ENCODE measurements at regions not wholly inside any gene's neighbourhood (a gene's known extent, or its start where the extent isn't known, plus 50 kb on each side); places are given as distances from the start of the nearest gene placed in this dataset.

DNA sequence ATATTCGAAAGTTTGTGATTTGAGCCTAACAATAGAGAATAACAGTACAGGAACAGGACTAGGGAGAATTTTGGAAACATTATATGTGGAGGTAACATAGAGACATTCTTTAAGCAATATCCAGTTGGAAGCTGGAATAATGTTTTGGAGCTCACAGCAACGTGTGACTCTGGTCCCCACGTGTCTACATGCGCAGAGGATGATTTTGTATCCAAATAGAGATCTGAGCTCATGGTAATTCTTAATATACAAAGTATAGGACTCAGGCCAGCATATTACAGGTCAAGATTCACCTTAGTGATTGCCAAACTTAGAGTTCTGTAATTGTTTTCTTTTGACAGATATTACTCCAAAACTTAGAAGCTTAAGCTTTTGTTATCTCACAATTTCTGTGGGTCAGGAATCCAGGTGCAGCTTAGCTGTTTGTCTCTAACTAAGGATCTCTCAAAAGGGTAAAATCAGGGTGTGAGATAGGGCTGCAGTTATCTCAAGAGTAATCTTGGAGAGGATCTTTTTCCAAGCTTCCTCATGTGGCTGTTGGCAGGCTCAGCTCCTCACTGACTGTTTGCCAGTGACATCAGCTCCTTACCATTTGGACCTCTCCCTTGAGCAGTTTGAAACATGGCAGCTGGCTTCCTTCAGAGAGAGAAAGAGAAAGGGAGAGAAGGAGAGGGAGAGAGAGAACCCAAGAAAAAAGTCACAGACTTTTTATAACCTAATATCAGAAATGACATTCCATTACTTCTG, 272.0 kb upstream of the ZNF462 start:
- Histone ChIP-seq H3K9me3 (ENCODE audit: low read length) (no peaks in the 10 kb centered on the region), H3K36me3 (ENCODE audit: insufficient read depth, low read length) (no peaks in the 10 kb centered on the region), H2AFZ (ENCODE audit: low read depth, low read length) (no peak overlapping the region), H3K27me3 (ENCODE audit: insufficient read depth, low read depth, low read length) (no peaks in the 10 kb centered on the region), H3K79me2 (replicated peaks; ENCODE audit: insufficient read depth, low read length) (no peaks in the 10 kb centered on the region), H3K9me2 (ENCODE audit: insufficient read depth, low read length) (no peaks in the 10 kb centered on the region), H3K4me2 (ENCODE audit: low read length) (no peak overlapping the region), H3K9ac (ENCODE audit: low read length) (no peak overlapping the region), H3K4me3 (ENCODE audit: low read length) (no peak overlapping the region), H3K27ac (ENCODE audit: low read length) (no peak overlapping the region), H3F3A (ENCODE audit: insufficient read depth, low read length, poor library complexity, severe bottlenecking) (no peaks in the 10 kb centered on the region), H4K20me1 (ENCODE audit: insufficient read depth) (no peaks in the 10 kb centered on the region)
- TF ChIP-seq EZH2 (IDR thresholded peaks at IDR 0.05; ENCODE audit: borderline replicate concordance, insufficient read depth, low read length, poor library complexity, severe bottlenecking) (no peak), TAF1 (IDR thresholded peaks at IDR 0.05; ENCODE audit: low read depth) (no peak), REST (IDR thresholded peaks at IDR 0.05; ENCODE audit: borderline replicate concordance) (no peak), CTCF (IDR thresholded peaks at IDR 0.05; ENCODE audit: poor library complexity, severe bottlenecking) (no peak), MXI1 (conservative IDR thresholded peaks at IDR 0.05; ENCODE audit: poor library complexity, severe bottlenecking) (no peak), POLR2AphosphoS5 (IDR thresholded peaks at IDR 0.05) (no peak), SMC3 (conservative IDR thresholded peaks at IDR 0.05; ENCODE audit: poor library complexity) (no peak), EP300 (conservative IDR thresholded peaks at IDR 0.05; ENCODE audit: poor library complexity, severe bottlenecking) (no peak), RAD21 (conservative IDR thresholded peaks at IDR 0.05) (no peak)

- no peak overlapping the region for H3K27ac ChIP-seq (ENCODE audit: low read length)
- H3K4me3 ChIP-seq (ENCODE audit: low read length), result no peak overlapping the region
- H3K9me3 ChIP-seq (ENCODE audit: low read length), result no peaks in the 10 kb centered on the region
- H2AFZ ChIP-seq (ENCODE audit: low read depth, low read length), result no peak overlapping the region
- H3K9ac ChIP-seq (ENCODE audit: low read length), result no peak overlapping the region
- H3K79me2 ChIP-seq (replicated peaks; ENCODE audit: insufficient read depth, low read length), result no peaks in the 10 kb centered on the region
- no peaks in the 10 kb centered on the region for H4K20me1 ChIP-seq (ENCODE audit: insufficient read depth)
- no peaks in the 10 kb centered on the region for H3K9me2 ChIP-seq (ENCODE audit: insufficient read depth, low read length)
- no peaks in the 10 kb centered on the region for H3K27me3 ChIP-seq (ENCODE audit: insufficient read depth, low read depth, low read length)
- TF ChIP-seq EZH2 (IDR thresholded peaks at IDR 0.05; ENCODE audit: borderline replicate concordance, insufficient read depth, low read length, poor library complexity, severe bottlenecking), result no peak
- no peak for TF ChIP-seq POLR2AphosphoS5 (IDR thresholded peaks at IDR 0.05)
- no peak for TF ChIP-seq EP300 (conservative IDR thresholded peaks at IDR 0.05; ENCODE audit: poor library complexity, severe bottlenecking)
- TF ChIP-seq SMC3 (conservative IDR thresholded peaks at IDR 0.05; ENCODE audit: poor library complexity), result no peak
- no peak for TF ChIP-seq MXI1 (conservative IDR thresholded peaks at IDR 0.05; ENCODE audit: poor library complexity, severe bottlenecking)
- no peak for TF ChIP-seq RAD21 (conservative IDR thresholded peaks at IDR 0.05)
- no peak for TF ChIP-seq REST (IDR thresholded peaks at IDR 0.05; ENCODE audit: borderline replicate concordance)
- TF ChIP-seq CTCF (IDR thresholded peaks at IDR 0.05; ENCODE audit: poor library complexity, severe bottlenecking), result no peak
- no peak for TF ChIP-seq TAF1 (IDR thresholded peaks at IDR 0.05; ENCODE audit: low read depth)
- H3K36me3 ChIP-seq (ENCODE audit: insufficient read depth, low read length), result no peaks in the 10 kb centered on the region
- no peak overlapping the region for H3K4me2 ChIP-seq (ENCODE audit: low read length)
- no peaks in the 10 kb centered on the region for H3F3A ChIP-seq (ENCODE audit: insufficient read depth, low read length, poor library complexity, severe bottlenecking)
These were observed 269.8 kb upstream of the ZNF462 start for GRCh38 chr9:106593201-106593600.

All from neural cell (in vitro differentiated cells).